ENCODE measurements at regions not wholly inside any gene's neighbourhood (a gene's known extent, or its start where the extent isn't known, plus 50 kb on each side); places are given as distances from the start of the nearest gene placed in this dataset.

GRCh38 chr13:91295712-91296410 lies 51.6 kb upstream of the MIR17HG start:
- no peak for DNase-seq

GRCh38 chr13:91297503-91297902 lies 50.0 kb upstream of the MIR17HG start:
- no peak for DNase-seq

Data from NCI-H345 (cell line).